Lower leg skin (tissue), 3 donors: ENCODE measurements at regions not wholly inside any gene's neighbourhood (a gene's known extent, or its start where the extent isn't known, plus 50 kb on each side); places are given as distances from the start of the nearest gene placed in this dataset.

Experiments
- CTCF ChIP-seq, 3 donors: fragments of 450-650 bp; IDR thresholded peaks; one replicate each; pipeline ENCODE4 v1.5.1; 2016; ENCODE audit warnings: antibody characterized with exemption in 3 of 3, mild to moderate bottlenecking in 3 of 3, moderate library complexity in 2 of 3
- POLR2A ChIP-seq, 2 donors: fragments of 450-650 bp; IDR thresholded peaks; one replicate each; pipeline ENCODE4 v1.6.1; 2016 to 2017; ENCODE audit warnings: antibody characterized with exemption in 2 of 2, mild to moderate bottlenecking in 1 of 2, moderate library complexity in 1 of 2

GRCh38 chr7:12161146-12161545, 49.9 kb upstream of the TMEM106B start:
- TF ChIP-seq POLR2A (IDR thresholded peaks at IDR 0.05) (no peak), CTCF (IDR thresholded peaks at IDR 0.05) (no peak)
